Kidney (tissue), 13 donors: ENCODE measurements at regions not wholly inside any gene's neighbourhood (a gene's known extent, or its start where the extent isn't known, plus 50 kb on each side); places are given as distances from the start of the nearest gene placed in this dataset.

Source experiments
- DNase-seq, 5 donors: peaks; one replicate each; pipeline ENCODE4 v3.0.0-alpha.2; 2013 to 2020
- FAIRE-seq: peaks from 2 replicates; lab custom pipeline; 2012; peaks lifted over from hg19 to GRCh38; lab: Jason Lieb, UNC
- H3K27ac ChIP-seq, 2 donors: one replicate each; pipeline ENCODE4 v1.7.0; 2013; ENCODE audit warnings: low read depth in 2 of 2, low read length in 2 of 2, inconsistent platforms in 1 of 2
- H3K27me3 ChIP-seq: one replicate; pipeline ENCODE4 v1.7.1; 2013; ENCODE audit warnings: low read length, inconsistent platforms; ENCODE audit not compliant: control insufficient read depth, insufficient read depth
- H3K36me3 ChIP-seq, 3 donors: one replicate each; pipeline versions ENCODE4 v1.7.0 to v1.7.1; 2013; ENCODE audit warnings: low read length in 3 of 3, control low read depth in 1 of 3, inconsistent platforms in 1 of 3; ENCODE audit not compliant: insufficient read depth in 3 of 3, control insufficient read depth in 2 of 3
- H3K4me1 ChIP-seq, 3 donors: one replicate each; pipeline versions ENCODE4 v1.7.0 to v1.7.1; 2013; ENCODE audit warnings: low read length in 3 of 3, inconsistent platforms in 1 of 3, low read depth in 1 of 3; ENCODE audit not compliant: control insufficient read depth in 2 of 3, insufficient read depth in 2 of 3
- H3K4me3 ChIP-seq, 3 donors: one replicate each; pipeline versions ENCODE4 v1.7.0 to v1.8.1; 2013; ENCODE audit warnings: low read length in 3 of 3, control low read depth in 1 of 3, inconsistent platforms in 1 of 3
- H3K9ac ChIP-seq, 3 donors: one replicate each; pipeline versions ENCODE4 v1.7.0 to v1.7.1; 2013; ENCODE audit warnings: low read length in 3 of 3, control low read depth in 1 of 3, inconsistent platforms in 1 of 3
- H3K9me3 ChIP-seq, 3 donors: one replicate each; pipeline versions ENCODE4 v1.7.0 to v1.7.1; 2013; ENCODE audit warnings: low read length in 3 of 3, control low read depth in 1 of 3, inconsistent platforms in 1 of 3; ENCODE audit not compliant: control insufficient read depth in 2 of 3, insufficient read depth in 1 of 3
- intact Hi-C: fragments of 100-400 bp; cut with DNase I; formaldehyde crosslinking; loops from one replicate; pipeline ENCODE4 v1.11.1; 2022
- TF ChIP-seq, protein P1 (sequence below): IDR thresholded peaks from 3 replicates; pipeline ENCODE4 v1.5.1; 2012; ENCODE audit warnings: mild to moderate bottlenecking, moderate library complexity, borderline replicate concordance; ENCODE audit not compliant: insufficient read depth; ENCODE audit errors: extremely low read depth
- donor health status: control.
- donor health status: control.
- donor health status: control.
- donor health status: control.
- donor health status: control.
- donor health status: DM: yes; HTN: yes; CAD: no.
- donor health status: Normal renal cell carcinoma (clear cell type).

- H3K4me1 ChIP-seq = no peaks in the 10 kb centered on the region
- intact Hi-C loops = no loop called here
- no peak overlapping the region for H3K9ac ChIP-seq
- TF ChIP-seq, protein P1, sequence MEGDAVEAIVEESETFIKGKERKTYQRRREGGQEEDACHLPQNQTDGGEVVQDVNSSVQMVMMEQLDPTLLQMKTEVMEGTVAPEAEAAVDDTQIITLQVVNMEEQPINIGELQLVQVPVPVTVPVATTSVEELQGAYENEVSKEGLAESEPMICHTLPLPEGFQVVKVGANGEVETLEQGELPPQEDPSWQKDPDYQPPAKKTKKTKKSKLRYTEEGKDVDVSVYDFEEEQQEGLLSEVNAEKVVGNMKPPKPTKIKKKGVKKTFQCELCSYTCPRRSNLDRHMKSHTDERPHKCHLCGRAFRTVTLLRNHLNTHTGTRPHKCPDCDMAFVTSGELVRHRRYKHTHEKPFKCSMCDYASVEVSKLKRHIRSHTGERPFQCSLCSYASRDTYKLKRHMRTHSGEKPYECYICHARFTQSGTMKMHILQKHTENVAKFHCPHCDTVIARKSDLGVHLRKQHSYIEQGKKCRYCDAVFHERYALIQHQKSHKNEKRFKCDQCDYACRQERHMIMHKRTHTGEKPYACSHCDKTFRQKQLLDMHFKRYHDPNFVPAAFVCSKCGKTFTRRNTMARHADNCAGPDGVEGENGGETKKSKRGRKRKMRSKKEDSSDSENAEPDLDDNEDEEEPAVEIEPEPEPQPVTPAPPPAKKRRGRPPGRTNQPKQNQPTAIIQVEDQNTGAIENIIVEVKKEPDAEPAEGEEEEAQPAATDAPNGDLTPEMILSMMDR = no peak
- peak in 2 of 5 donors; percentile 7 to 28 for DNase-seq
- H3K9me3 ChIP-seq = peaks cover 0 to 15% (median 8%) of the 10 kb centered on the region in 3 donors
- H3K27ac ChIP-seq = no peak overlapping the region
- no peaks in the 10 kb centered on the region for H3K36me3 ChIP-seq
- H3K27me3 ChIP-seq = no peaks in the 10 kb centered on the region
- FAIRE-seq = no peak
- H3K4me3 ChIP-seq = no peak overlapping the region
Measured at GRCh38 chr9:135309763-135310125, 169.8 kb upstream of the PPP1R26 start.

GRCh38 chr9:135310134-135310533 is 169.4 kb upstream of the PPP1R26 start:
- Histone ChIP-seq H3K9me3 (peaks cover 0 to 15% (median 8%) of the 10 kb centered on the region in 3 donors), H3K27ac (no peak overlapping the region), H3K4me1 (no peaks in the 10 kb centered on the region), H3K36me3 (no peaks in the 10 kb centered on the region), H3K4me3 (no peak overlapping the region), H3K27me3 (no peaks in the 10 kb centered on the region), H3K9ac (no peak overlapping the region)
- intact Hi-C loops = no loop called here
- peak in 1 of 5 donors; percentile 5 for DNase-seq
- FAIRE-seq = no peak
- TF ChIP-seq, protein P1 = no peak

DNA sequence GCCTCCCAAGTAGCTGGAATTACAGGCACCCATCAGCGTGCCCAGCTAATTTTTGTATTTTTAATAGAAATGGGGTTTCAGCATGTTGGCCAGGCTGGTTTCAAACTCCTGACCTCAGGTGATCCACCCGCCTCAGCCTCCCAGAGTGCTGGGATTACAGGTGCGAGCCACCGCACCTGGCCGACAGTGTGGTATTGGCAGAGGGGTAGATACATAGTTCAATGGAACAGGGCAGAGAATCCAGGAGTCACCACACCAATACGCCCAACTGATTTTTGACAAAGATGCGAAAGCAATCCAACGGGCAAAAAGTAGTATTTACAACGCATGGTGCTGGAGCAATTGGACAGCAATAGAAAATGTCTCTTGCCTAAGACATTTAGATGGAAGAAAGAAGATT is 164.0 kb upstream of the PPP1R26 start:
- FAIRE-seq (no peak), DNase-seq (peak in 1 of 5 donors; percentile 6)
- intact Hi-C loops = no loop called here
- Histone ChIP-seq H3K9me3 (peaks cover 0 to 15% (median 8%) of the 10 kb centered on the region in 3 donors), H3K27me3 (no peaks in the 10 kb centered on the region), H3K4me1 (no peaks in the 10 kb centered on the region), H3K9ac (no peak overlapping the region), H3K4me3 (no peak overlapping the region), H3K36me3 (no peaks in the 10 kb centered on the region), H3K27ac (no peak overlapping the region)
- TF ChIP-seq, protein P1 = no peak

- no peak overlapping the region for H3K27ac ChIP-seq
- H3K4me3 ChIP-seq = no peak overlapping the region
- FAIRE-seq (no peak), DNase-seq (peak in 1 of 5 donors; percentile 10)
- no peaks in the 10 kb centered on the region for H3K4me1 ChIP-seq
- no peaks in the 10 kb centered on the region for H3K27me3 ChIP-seq
- H3K9ac ChIP-seq = no peak overlapping the region
- H3K36me3 ChIP-seq = no peaks in the 10 kb centered on the region
- no peaks in the 10 kb centered on the region for H3K9me3 ChIP-seq
- TF ChIP-seq, protein P1 = no peak
- intact Hi-C loops = no loop called here
Measured at GRCh38 chr9:135320331-135320730, 159.3 kb upstream of the PPP1R26 start.
